HG02884 (cell line): ENCODE measurements at regions not wholly inside any gene's neighbourhood (a gene's known extent, or its start where the extent isn't known, plus 50 kb on each side); places are given as distances from the start of the nearest gene placed in this dataset.

Experiments
- ATAC-seq: cut with Tn5 transposase; IDR thresholded peaks from one replicate; pipeline ENCODE4 v1.9.1; 2021; ENCODE audit warnings: mild to moderate bottlenecking, moderate library complexity; ENCODE audit not compliant: unreplicated experiment

DNA sequence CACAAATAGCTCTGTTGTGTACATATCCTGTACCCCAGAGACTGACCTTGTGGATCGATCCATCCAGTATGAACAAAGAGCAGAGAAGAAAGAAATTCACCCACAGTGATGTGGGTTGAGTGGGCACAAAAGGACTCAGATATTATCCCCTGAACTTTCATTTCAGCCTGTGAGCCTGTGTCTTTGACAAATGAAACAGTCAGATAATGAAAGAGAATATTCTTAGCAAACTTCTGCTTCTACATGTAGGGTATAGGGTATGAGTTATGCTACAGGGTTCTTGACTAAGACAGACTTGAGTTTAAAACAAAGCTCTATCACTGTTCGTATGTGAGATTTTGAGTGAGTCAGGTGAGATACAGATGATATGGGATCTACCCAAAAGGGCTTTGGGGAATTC, 359.7 kb downstream of the MAFB start:
- no peak for ATAC-seq

DNA sequence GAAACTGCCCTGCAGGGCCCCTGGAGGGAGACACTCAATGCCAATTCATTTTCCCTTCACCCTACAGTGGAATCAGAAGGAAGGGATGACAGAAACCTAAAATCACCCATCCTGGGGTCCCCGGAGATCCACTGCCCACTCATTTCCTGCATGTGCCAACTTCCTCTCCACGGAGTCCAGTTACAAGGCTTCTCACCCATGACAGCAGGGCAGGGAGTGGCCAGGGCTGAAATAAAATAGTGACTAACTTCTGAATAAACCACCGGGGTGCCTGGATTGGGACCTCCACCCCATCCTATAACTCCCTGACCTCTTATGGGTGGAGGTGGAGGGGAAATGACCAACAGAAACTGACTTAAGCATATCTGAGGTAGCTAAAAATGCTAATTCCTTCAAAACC, 362.3 kb downstream of the MAFB start:
- no peak for ATAC-seq

DNA sequence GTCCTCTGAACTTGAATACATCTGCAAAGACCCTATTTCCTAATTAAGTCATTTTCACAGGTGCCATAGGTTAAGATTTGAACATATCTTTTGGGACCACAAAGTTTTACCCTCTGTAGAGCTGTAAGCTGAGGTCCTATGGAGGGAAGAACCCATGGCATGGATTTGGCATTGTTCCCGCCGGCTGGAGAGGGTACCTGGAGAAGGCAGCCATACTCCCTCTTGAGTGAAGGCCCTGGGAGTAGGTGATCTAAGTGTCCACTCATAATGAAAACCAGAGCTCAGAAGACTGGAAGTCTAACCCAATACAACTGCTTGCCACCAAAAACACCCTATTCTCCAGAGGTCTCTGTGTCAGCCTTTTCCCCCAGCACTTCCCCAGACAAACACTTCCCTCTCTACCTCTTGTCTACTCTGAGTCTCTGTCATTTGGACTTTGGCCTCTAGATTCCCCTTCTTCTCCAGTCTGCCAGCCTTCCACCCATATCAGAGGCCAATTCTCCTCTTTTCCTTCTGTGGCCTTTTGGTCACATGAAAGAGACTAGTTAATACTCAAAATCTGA, 363.9 kb downstream of the MAFB start:
- no peak for ATAC-seq

DNA sequence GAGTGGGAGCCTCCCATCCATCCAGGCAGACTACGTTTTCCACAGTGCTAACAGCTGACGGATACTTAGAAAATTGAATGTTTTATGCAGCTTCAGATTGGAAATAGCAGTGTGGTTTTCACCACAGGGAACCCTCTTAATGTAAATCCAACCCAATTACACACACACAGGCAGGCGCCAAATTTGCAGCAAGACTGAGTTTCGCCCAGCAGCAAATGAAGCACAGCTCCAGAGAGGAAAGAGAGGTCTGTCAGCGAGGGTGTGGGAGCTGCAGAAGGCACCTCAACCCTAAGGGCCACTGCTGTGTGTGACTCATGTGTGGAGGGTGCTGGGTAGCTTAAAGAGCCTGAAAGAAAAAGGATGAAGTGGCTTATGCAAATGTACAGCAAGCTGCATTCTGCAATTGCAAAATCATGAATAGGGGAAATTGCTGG, 365.7 kb downstream of the MAFB start:
- ATAC-seq, result no peak

DNA sequence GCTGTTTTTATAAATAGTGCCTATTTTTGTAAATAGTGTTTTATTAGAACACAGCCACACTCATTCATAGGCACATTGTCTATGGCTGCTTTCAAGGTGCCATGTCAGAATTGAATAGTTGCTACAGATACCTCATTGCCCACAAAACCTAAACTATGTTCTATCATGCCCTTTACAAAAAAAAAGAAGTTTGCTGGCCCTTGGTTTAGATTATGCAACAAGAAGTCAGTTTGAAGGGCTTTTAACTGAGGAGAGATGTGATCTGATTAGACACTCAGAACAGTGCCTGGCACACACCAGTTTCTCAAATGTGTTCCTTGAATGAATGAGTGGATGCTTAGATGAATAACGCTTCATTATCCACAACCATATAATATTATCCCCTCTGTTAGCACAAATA, 366.1 kb downstream of the MAFB start:
- ATAC-seq, result no peak

DNA sequence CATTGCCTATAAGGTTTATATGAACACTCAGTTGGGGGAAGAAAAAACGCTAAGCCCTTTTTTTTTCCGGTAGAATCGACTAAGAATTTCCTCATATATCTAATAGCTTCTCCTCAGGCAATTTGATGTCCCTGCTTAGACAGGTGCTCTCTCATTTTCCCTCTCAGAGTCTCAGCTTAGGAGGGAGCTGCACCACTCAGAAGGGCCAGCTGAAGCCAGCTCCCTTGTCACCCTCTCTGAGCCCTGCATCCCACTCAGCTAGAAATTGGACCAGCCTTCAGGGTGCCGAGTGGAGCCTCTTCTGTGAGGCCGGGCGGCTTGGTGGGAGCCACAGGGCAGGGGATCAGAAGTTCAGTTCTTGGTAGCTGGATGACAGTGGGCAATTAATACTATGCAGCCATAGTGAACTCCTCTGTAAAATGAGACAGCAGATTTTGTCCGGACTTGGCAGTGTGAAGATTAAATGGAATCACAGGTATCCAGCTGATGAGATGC, 368.5 kb downstream of the MAFB start:
- ATAC-seq, result no peak

DNA sequence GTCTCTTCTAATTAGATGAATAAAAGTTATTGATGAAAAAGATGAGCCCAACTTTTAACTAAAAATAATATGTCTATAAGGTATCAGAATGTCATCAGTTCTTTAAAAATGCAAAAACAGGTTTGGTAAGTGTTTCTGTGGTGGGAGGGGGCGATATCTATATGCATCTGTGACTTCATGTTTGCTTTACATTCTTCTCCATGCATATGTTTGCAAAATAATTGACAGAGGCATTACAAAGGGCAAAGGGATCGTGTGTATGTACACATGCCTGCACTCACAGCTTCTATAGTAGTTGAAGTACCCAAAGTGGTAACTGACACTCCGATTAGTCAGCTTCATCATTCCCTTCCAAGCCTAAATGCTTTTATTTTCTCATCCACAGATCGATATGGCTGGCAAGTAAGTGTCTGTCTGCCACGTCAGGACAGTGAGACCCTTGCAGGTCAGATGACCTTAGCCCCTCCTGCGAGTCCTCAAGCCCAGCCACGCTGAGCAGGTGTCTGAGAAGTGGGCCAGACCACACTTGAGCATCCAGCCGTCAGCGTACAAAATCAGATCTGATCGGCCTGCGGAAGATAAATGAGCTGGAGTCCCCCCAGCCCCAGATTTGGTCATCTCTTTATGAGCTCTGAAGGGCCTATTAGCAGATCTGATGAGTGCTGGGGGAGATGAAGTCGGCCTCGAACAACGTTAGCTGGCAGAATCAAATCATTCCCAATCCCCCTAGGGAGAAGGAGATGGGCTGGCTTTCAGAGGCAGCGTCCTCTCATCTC, 369.1 kb downstream of the MAFB start:
- no peak for ATAC-seq

DNA sequence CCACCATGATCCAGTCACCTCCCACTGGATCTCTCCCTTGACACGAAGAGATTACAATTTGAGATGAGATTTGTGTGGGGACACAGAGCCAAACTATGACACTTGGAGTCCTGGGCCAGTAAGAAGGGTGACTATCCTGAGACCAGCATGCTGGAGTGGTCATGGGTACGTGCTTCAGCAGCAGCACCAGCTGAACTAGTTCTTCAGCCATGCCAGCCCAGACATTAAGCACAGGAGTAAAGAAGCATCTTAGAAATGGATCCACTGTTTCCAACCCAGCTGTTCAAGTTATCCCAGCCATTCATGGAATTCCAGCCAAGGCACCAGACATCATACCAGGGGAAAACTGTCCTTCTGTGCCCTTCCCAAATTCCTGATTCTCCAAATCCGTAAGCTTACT, 370.0 kb downstream of the MAFB start:
- ATAC-seq, result no peak

DNA sequence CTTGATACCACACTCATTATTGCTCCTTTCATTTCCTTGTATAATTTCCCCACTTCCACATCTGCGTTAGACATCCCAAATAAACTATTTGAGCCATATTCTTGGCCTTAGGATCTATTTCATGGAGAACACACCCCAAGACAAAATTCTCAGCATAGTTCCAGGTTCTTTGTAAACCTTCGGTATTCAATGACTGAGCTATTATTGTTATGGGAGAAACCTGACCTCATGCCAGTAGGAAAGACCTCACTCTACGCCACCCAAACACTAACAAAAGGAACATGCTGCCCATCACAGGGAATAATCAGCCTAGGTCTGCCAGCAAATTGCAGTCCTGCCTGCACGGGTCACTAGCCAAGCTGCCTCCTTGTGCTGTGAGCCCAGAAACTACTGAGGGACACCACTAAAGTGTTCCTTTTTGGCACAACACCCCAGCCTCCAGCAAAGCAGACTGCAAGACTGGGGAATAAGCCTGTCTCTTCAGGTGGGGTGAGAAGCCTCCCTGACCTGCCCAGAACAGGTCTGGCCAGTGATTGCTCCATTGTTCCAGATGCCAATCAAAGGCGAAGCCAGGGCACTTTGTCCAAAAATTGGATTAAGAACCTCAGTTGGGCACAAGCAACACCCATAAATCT, 371.8 kb downstream of the MAFB start:
- ATAC-seq, result no peak

DNA sequence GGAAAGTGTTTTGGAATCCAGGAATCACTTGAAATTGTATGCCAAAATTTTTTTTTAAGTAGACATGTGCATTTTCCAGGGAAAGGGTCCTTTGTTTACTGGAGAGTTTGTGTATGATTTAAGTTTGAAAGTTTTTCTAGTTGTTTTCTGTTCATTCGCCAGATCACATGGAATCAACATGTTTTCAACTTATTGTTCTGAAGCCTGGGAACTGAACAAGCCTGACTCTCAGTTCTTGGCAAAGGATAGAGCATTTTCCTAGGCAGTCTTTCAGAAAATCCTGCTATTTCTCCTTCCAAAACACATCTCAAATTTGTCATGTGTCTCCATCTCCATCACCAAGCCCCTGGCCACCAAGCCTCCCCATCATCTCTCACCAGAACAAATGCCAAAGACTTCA, 374.8 kb downstream of the MAFB start:
- ATAC-seq, result no peak

DNA sequence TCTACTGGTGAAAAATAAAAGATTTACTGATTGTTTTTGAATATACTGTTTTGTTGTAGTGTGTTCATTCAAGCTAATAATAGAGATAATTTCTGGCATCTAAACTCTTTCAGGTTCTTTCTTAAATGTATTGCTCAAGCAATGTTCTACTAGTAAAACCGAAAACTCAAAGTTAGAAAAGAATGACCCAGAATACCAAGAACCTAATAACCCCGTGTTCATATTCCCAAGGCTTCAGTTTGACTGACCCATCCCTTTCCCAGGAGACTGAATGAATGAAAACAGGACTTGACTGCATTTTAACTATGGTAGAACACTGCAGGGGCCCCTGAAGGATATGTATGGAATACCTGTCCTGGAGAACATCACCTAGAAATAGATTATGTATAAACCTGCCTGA, 375.3 kb downstream of the MAFB start:
- no peak for ATAC-seq

DNA sequence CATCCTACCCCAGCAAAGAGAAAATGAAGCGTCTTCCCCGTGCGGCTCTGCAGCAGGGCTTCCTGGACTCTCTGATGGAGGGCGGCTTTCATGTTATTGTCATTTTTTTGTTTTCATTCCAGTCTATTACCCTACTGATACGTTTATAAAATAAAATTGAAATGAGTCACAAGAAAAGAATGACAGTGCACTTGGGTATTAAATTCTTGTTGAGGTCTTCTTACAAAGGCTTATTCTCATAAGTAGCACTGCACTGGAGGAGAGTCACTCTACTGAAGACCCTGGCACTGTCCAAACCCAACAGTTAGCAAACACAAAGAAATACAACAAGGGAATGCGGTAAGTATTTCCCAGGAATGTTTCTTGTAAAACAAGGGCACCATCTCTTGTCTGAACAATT, 379.3 kb downstream of the MAFB start:
- no peak for ATAC-seq

DNA sequence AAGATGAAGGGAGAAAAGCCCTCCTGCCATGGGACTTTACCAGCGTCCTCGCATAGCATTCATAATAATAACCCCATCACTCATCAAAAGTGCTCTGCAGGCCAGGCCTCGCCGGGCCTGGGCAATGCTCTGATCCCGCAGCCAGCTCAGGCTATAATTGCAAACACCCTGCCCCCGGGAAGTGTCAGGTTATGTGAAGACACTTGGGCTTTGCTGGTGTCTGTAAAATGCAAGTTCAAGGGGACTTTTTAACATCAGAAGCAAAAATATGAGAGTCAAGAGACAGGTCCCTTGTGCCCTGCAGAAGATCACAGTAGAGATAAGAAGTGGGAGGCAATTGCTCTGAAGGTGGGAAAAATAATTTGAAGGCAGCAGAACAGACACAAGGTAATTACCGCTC, 381.0 kb downstream of the MAFB start:
- ATAC-seq, result no peak

DNA sequence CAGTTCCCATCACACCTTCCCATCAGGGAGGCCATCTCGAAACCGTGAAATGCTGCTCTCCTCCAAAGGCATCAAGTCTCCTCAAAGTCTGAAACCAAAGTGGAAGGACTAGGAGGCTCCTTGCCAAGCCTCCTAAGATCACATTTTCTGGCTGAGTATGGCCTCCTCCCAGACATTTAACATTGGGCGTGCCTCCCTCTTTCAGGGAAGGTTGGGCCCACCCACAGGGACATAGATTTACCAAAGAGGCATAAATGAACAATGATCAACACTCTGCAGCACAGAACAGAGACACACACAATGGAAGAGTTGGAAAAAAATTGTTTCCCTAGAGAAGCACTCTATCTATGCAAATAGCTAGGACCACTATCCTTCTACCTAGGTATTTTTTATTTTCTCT, 381.8 kb downstream of the MAFB start:
- ATAC-seq, result no peak

DNA sequence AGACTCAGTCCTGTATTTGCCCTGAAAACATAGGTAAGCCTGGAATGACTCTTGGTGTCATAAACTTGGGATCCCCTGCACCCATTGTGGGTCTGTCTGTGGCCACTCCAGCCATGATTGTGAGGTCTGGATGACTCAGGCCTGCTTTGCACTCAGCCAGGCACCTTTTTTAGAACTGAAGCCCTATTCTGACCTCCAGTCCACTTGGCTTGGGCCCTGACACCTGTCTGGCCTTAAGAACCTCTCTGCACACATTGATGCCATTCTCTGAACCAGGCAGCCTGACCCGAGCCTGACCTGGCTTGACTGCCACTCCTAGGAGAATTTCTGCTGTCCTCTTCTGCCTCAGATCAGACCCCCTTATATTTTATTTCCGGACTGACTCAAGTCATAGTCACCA, 383.7 kb downstream of the MAFB start:
- no peak for ATAC-seq

DNA sequence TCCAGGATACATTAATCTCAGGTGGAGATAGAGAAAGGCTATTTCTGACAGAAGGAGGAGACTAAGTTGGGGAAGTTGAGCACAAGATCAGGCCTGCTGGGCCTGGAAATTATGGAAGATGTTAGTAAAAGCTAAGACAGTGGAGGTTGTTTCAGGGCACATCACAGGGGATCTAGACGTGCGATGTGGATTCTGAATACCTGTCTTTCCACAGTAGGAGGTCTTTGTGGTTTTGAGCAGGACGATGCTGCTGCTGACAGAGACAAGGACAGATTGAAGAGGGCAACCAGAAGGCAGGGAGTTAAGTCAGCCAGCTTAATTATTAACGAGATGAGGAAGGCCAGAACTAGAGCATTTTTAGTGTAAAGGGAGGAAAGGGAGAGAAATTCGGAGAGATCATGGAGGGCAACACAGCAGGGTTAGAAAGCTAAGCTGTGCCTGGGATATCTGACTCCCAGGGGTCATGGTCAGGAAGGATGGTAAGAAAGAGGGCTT, 384.9 kb downstream of the MAFB start:
- ATAC-seq, result no peak

DNA sequence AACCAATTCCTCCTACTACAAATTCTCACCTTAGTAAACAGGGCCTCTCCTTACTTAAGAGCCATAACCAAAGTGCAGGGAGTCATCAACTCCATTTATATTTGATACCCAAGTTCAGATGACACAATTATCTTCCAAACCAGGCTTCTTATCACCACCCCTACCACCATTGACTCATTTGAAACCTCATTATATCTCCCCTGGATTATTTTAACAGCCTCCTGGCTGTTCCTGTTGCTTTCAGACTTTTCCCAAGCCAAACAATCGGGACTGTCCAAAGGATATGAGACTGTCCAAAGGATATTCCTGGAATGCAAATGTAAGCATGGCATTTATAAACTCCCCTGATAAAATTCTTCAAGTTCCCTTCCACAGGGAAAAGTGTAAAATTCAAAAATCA, 394.3 kb downstream of the MAFB start:
- ATAC-seq, result no peak

DNA sequence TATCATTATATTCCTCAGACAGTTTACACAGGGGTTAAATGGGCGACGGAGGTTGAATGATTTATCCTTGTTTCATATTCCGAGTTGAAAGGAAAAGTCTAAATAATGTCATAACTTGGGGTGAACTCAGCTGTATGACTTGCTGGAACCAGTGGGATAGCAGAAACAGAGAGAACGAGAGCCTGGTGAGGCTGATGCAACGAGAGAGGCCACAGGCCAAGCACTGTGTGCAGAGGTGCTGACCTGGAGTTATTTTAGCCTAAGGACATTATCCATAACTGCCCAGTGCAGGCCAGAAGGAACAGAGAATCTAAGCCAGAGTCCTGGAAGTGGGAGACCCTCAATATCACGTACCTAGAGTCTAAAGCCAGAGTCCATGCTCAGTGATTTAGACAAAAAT, 394.9 kb downstream of the MAFB start:
- ATAC-seq, result no peak

DNA sequence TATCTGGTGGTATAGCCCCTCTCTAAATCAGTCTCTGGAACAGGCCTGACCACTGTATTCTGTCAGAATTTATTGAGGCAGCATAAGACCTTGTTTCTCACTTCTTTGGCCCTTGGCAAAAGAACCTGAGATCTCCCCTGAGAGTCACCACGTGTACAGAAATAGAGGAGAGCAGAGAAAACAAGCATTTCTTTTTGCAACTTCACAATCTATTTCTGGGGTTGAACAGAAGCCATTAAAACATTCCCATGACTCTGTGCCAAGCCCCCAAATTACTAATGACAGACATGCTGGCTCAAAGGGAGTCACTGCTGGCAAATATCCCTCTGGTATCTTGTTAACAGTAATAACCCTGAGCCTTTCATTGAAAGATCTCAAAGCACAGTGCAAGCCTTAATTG, 395.3 kb downstream of the MAFB start:
- no peak for ATAC-seq

DNA sequence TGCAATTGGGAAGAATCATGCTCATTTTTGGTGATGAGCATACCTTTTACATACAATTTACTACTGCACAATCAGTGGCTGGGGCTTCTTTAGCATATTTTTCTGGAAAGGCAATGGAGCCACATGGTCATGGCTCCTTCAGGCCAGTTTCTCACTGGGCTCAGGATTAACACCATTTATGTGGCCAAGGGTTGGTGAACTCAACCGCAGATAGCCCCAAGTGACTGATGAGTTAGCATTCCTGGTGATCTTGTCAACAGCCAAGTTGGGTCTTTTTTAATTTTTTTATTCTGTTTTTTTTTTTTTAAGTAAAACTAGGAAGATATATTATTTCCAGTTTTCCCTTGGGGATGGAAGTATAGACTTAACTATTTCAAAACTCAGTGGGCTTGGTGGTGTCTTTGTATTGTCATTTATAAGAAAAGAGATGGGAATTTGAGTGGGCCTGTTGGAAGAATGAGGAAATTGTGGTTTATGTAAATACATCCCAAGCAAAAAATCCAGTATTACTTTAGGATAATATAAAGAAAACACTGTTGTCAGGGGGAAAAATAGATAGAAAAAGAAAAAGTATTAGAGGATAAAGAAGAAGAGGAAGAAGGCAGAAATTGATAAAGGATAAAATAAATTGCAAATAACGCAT, 397.4 kb downstream of the MAFB start:
- ATAC-seq, result no peak

DNA sequence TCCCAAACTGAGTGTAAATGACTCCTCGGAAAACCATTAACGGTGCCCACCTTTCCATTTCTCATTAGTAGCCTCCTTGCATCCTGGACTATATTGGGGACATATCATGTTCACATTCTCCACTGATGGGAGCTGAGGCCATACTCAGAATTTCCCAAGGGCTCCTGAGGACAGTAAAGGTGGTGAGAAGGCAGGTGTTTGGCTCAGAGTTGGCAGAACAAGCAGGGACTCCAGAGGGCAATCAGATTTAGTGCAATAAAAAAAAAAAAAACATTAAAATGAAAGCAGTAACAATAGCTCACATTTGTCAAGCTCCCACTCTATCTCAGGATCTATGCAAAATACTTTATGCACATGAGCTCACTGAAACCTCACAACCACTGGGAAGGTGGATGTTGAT, 401.4 kb downstream of the MAFB start:
- no peak for ATAC-seq
